ENCODE measurements at regions not wholly inside any gene's neighbourhood (a gene's known extent, or its start where the extent isn't known, plus 50 kb on each side); places are given as distances from the start of the nearest gene placed in this dataset.

- H3K27ac ChIP-seq (ENCODE audit: control insufficient read depth, insufficient read depth, low read length): no peak overlapping the region
- H3K9me3 ChIP-seq (ENCODE audit: control insufficient read depth, low read depth, low read length): peaks cover 8% of the 10 kb centered on the region
- H3K27me3 ChIP-seq (ENCODE audit: control insufficient read depth, extremely low read depth, insufficient read depth, low read length): no peaks in the 10 kb centered on the region
- no peak overlapping the region for H3K4me2 ChIP-seq (ENCODE audit: control insufficient read depth, extremely low read depth, insufficient read depth, low read depth, low read length)
- no peaks in the 10 kb centered on the region for H3K9me1 ChIP-seq (ENCODE audit: control insufficient read depth, extremely low read depth, insufficient read depth, low read length)
- no peak for FAIRE-seq
- H2AFZ ChIP-seq (ENCODE audit: control insufficient read depth, low read length): no peak overlapping the region
- no peaks in the 10 kb centered on the region for H3K79me2 ChIP-seq (ENCODE audit: control insufficient read depth, insufficient read depth, low read length)
- H3K4me1 ChIP-seq (ENCODE audit: control insufficient read depth, extremely low read depth, insufficient read depth, low read length): no peaks in the 10 kb centered on the region
- H3K4me3 ChIP-seq (ENCODE audit: control insufficient read depth in 2 of 3, extremely low read depth in 1 of 3, insufficient read depth in 2 of 3, low read depth in 1 of 3, low read length in 3 of 3): no peak overlapping the region
- no peaks in the 10 kb centered on the region for H4K20me1 ChIP-seq (ENCODE audit: control insufficient read depth, extremely low read depth, insufficient read depth, low read length)
- no peaks in the 10 kb centered on the region for H3K36me3 ChIP-seq (ENCODE audit: control insufficient read depth in 2 of 2, extremely low read depth in 1 of 2, insufficient read depth in 2 of 2, low read length in 2 of 2)
- dilution Hi-C loops (cut with MboI; ENCODE audit: extremely low pct_ligation_motif_present, low sequenced_read_pairs): no loop called here
- no peak for DNase-seq (ENCODE audit: low read depth, low spot score)
- no peak for TF ChIP-seq EZH2 (IDR thresholded peaks at IDR 0.05; ENCODE audit: low read length)
- TF ChIP-seq, protein P1, sequence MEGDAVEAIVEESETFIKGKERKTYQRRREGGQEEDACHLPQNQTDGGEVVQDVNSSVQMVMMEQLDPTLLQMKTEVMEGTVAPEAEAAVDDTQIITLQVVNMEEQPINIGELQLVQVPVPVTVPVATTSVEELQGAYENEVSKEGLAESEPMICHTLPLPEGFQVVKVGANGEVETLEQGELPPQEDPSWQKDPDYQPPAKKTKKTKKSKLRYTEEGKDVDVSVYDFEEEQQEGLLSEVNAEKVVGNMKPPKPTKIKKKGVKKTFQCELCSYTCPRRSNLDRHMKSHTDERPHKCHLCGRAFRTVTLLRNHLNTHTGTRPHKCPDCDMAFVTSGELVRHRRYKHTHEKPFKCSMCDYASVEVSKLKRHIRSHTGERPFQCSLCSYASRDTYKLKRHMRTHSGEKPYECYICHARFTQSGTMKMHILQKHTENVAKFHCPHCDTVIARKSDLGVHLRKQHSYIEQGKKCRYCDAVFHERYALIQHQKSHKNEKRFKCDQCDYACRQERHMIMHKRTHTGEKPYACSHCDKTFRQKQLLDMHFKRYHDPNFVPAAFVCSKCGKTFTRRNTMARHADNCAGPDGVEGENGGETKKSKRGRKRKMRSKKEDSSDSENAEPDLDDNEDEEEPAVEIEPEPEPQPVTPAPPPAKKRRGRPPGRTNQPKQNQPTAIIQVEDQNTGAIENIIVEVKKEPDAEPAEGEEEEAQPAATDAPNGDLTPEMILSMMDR (optimal IDR thresholded peaks at IDR 0.05 in 1 of 3, IDR thresholded peaks at IDR 0.05 in 1 of 3, conservative IDR thresholded peaks at IDR 0.05 in 1 of 3; ENCODE audit: extremely low read depth in 1 of 3, insufficient read depth in 2 of 3, low read length in 3 of 3): no peak
- no peak overlapping the region for H3K9ac ChIP-seq (ENCODE audit: control insufficient read depth, extremely low read depth, insufficient read depth, low read length)
These were observed 180.9 kb upstream of the C14orf180 start for GRCh38 chr14:104398656-104399055.

DNA sequence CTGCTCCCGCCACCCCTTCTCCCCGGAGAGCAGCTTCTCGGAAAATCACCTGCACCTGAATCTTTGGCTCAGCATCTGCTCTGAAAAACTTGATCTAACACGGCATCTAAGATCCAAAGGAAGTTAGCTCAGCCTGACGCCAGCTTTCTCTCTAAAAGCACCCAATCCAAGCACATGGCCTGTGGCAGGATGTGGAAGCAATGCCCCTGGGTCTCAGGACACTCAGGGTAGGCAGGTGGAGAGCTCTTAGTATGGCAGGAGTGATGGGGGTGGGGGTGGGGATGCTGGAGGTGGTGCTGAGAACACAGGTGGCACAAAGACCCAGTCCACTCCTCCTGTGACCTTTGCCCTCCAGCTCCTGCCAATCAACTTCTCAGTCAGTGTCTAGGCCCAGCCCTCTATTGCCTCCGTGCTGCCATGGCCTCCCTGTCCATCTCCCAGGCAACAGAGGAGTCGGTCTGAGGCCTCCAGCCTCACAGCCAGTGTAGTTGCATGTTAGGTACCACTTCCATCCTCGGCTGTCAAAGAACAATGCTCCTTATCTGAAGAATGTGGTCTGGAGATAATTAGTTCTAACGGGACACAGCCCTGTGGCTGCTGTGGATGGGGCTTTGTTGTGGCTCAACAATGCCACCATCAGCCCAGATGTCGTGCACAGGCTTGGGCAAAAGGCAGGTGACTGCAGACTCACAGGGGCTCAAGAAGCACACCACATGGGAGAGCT is 180.0 kb upstream of the C14orf180 start:
- no peaks in the 10 kb centered on the region for H4K20me1 ChIP-seq (ENCODE audit: control insufficient read depth, extremely low read depth, insufficient read depth, low read length)
- no peak for DNase-seq (ENCODE audit: low read depth, low spot score)
- no peaks in the 10 kb centered on the region for H3K4me1 ChIP-seq (ENCODE audit: control insufficient read depth, extremely low read depth, insufficient read depth, low read length)
- H3K27ac ChIP-seq (ENCODE audit: control insufficient read depth, insufficient read depth, low read length): no peak overlapping the region
- peaks cover 8% of the 10 kb centered on the region for H3K9me3 ChIP-seq (ENCODE audit: control insufficient read depth, low read depth, low read length)
- dilution Hi-C loops (cut with MboI; ENCODE audit: extremely low pct_ligation_motif_present, low sequenced_read_pairs): no loop called here
- H2AFZ ChIP-seq (ENCODE audit: control insufficient read depth, low read length): no peak overlapping the region
- H3K79me2 ChIP-seq (ENCODE audit: control insufficient read depth, insufficient read depth, low read length): no peaks in the 10 kb centered on the region
- no peaks in the 10 kb centered on the region for H3K36me3 ChIP-seq (ENCODE audit: control insufficient read depth in 2 of 2, extremely low read depth in 1 of 2, insufficient read depth in 2 of 2, low read length in 2 of 2)
- no peak overlapping the region for H3K4me3 ChIP-seq (ENCODE audit: control insufficient read depth in 2 of 3, extremely low read depth in 1 of 3, insufficient read depth in 2 of 3, low read depth in 1 of 3, low read length in 3 of 3)
- H3K9me1 ChIP-seq (ENCODE audit: control insufficient read depth, extremely low read depth, insufficient read depth, low read length): no peaks in the 10 kb centered on the region
- H3K4me2 ChIP-seq (ENCODE audit: control insufficient read depth, extremely low read depth, insufficient read depth, low read depth, low read length): no peak overlapping the region
- H3K27me3 ChIP-seq (ENCODE audit: control insufficient read depth, extremely low read depth, insufficient read depth, low read length): no peaks in the 10 kb centered on the region
- H3K9ac ChIP-seq (ENCODE audit: control insufficient read depth, extremely low read depth, insufficient read depth, low read length): no peak overlapping the region
- no peak for FAIRE-seq
- TF ChIP-seq EZH2 (IDR thresholded peaks at IDR 0.05; ENCODE audit: low read length): no peak
- TF ChIP-seq, protein P1 (optimal IDR thresholded peaks at IDR 0.05 in 1 of 3, IDR thresholded peaks at IDR 0.05 in 1 of 3, conservative IDR thresholded peaks at IDR 0.05 in 1 of 3; ENCODE audit: extremely low read depth in 1 of 3, insufficient read depth in 2 of 3, low read length in 3 of 3): no peak
